Stomach (tissue), 4 donors: ENCODE measurements at regions not wholly inside any gene's neighbourhood (a gene's known extent, or its start where the extent isn't known, plus 50 kb on each side); places are given as distances from the start of the nearest gene placed in this dataset.

Experiments
- POLR2A ChIP-seq, 4 donors: fragments of 450-650 bp; IDR thresholded peaks; one replicate each; pipeline ENCODE4 v1.6.1; 2016; ENCODE audit warnings: antibody characterized with exemption in 4 of 4, control low read depth in 2 of 4, mild to moderate bottlenecking in 1 of 4, moderate library complexity in 1 of 4
- POLR2AphosphoS5 ChIP-seq, 3 donors: sonication (generic); formaldehyde crosslinking; IDR thresholded peaks; one replicate each; pipeline ENCODE4 v1.6.1; 2016; ENCODE audit warnings: antibody characterized with exemption in 3 of 3
- TF ChIP-seq, protein P1 (sequence below), 7 experiments: fragments of 450-650 bp in 4 of 7; fragments of 200-600 bp in 3 of 7; sonication (generic) in 3 of 7; IDR thresholded peaks; one replicate each; pipeline ENCODE4 v1.5.1; 2016 to 2019; ENCODE audit warnings: antibody characterized with exemption in 7 of 7, control low read depth in 2 of 7, mild to moderate bottlenecking in 1 of 7

DNA sequence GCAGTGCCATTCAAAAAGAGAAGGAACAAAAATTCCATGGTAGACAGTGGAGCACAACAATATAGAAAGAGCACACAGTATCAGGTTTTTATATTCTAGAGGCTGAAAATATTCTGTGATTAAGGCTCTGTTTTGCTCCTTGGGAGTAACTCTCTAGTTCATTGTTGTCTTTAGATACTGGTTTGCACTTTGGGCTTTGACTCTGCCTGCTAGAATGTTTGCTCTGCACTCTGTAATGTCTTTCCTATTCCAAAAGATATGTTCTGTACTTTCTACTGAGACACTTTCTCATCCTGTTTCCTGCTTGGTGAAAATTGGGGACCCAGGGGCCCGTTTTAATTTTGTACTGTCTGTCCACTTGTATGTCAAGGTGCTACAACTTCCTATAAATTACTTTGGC lies 564.7 kb downstream of the BMP2 start:
- TF ChIP-seq, protein P1, sequence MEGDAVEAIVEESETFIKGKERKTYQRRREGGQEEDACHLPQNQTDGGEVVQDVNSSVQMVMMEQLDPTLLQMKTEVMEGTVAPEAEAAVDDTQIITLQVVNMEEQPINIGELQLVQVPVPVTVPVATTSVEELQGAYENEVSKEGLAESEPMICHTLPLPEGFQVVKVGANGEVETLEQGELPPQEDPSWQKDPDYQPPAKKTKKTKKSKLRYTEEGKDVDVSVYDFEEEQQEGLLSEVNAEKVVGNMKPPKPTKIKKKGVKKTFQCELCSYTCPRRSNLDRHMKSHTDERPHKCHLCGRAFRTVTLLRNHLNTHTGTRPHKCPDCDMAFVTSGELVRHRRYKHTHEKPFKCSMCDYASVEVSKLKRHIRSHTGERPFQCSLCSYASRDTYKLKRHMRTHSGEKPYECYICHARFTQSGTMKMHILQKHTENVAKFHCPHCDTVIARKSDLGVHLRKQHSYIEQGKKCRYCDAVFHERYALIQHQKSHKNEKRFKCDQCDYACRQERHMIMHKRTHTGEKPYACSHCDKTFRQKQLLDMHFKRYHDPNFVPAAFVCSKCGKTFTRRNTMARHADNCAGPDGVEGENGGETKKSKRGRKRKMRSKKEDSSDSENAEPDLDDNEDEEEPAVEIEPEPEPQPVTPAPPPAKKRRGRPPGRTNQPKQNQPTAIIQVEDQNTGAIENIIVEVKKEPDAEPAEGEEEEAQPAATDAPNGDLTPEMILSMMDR (IDR thresholded peaks at IDR 0.05): no peak
- no peak for TF ChIP-seq POLR2A (IDR thresholded peaks at IDR 0.05)
- no peak for TF ChIP-seq POLR2AphosphoS5 (IDR thresholded peaks at IDR 0.05)
